ENCODE measurements at regions not wholly inside any gene's neighbourhood (a gene's known extent, or its start where the extent isn't known, plus 50 kb on each side); places are given as distances from the start of the nearest gene placed in this dataset.

- TF ChIP-seq POLR2AphosphoS5 (IDR thresholded peaks at IDR 0.05; ENCODE audit: insufficient read depth in 1 of 2, low read depth in 1 of 2) (no peak), CTCF (IDR thresholded peaks at IDR 0.05) (no peak)
Observed at GRCh38 chr16:85563034-85563433, 50.1 kb upstream of the GSE1 start.

Data from vagina (tissue), 2 donors.